ENCODE measurements at regions not wholly inside any gene's neighbourhood (a gene's known extent, or its start where the extent isn't known, plus 50 kb on each side); places are given as distances from the start of the nearest gene placed in this dataset.
"Not testable (repeated sequence)": the region's sequence is repeated elsewhere in the genome, so short reads cannot be mapped to it uniquely, and the experiment has no call there.

GRCh38 chr4:149187726-149188125, 627.9 kb downstream of the IQCM start:
- Histone ChIP-seq H3K9me3 (ENCODE audit: control insufficient read depth in 2 of 2, insufficient read depth in 1 of 2, low read depth in 1 of 2, low read length in 1 of 2) (no peaks in the 10 kb centered on the region), H3K27me3 (ENCODE audit: control insufficient read depth in 3 of 3, insufficient read depth in 3 of 3, low read length in 3 of 3) (no peaks in the 10 kb centered on the region), H3K36me3 (ENCODE audit: control insufficient read depth in 3 of 3, insufficient read depth in 2 of 3, low read depth in 1 of 3, low read length in 3 of 3) (no peaks in the 10 kb centered on the region), H3K4me1 (ENCODE audit: control insufficient read depth in 3 of 3, insufficient read depth in 2 of 3, low read depth in 1 of 3, low read length in 2 of 3) (no peaks in the 10 kb centered on the region), H3K4me3 (ENCODE audit: low read depth in 1 of 3, low read length in 3 of 3) (no peak overlapping the region), H3K27ac (ENCODE audit: low read depth in 1 of 3, low read length in 2 of 3) (no peak overlapping the region)
- DNase-seq (no peak), FAIRE-seq (no peak)

GRCh38 chr4:149183638-149184037, 632.0 kb downstream of the IQCM start:
- no peaks in the 10 kb centered on the region for H3K27me3 ChIP-seq (ENCODE audit: control insufficient read depth in 3 of 3, insufficient read depth in 3 of 3, low read length in 3 of 3)
- H3K4me3 ChIP-seq (ENCODE audit: low read depth in 1 of 3, low read length in 3 of 3): no peak overlapping the region
- H3K27ac ChIP-seq (ENCODE audit: low read depth in 1 of 3, low read length in 2 of 3): no peak overlapping the region
- no peaks in the 10 kb centered on the region for H3K4me1 ChIP-seq (ENCODE audit: control insufficient read depth in 3 of 3, insufficient read depth in 2 of 3, low read depth in 1 of 3, low read length in 2 of 3)
- no peaks in the 10 kb centered on the region for H3K36me3 ChIP-seq (ENCODE audit: control insufficient read depth in 3 of 3, insufficient read depth in 2 of 3, low read depth in 1 of 3, low read length in 3 of 3)
- H3K9me3 ChIP-seq (ENCODE audit: control insufficient read depth in 2 of 2, insufficient read depth in 1 of 2, low read depth in 1 of 2, low read length in 1 of 2): no peaks in the 10 kb centered on the region
- FAIRE-seq (no peak), DNase-seq (no peak)
- 91 to 95% (median 91%) methylated on average over 1 of the region's 1 CpG for WGBS, 3 donors

GRCh38 chr4:149181459-149181858, 634.2 kb downstream of the IQCM start:
- not testable (repeated sequence) for H3K4me3 ChIP-seq (ENCODE audit: low read depth in 1 of 3, low read length in 3 of 3); FAIRE-seq; H3K27me3 ChIP-seq (ENCODE audit: control insufficient read depth in 3 of 3, insufficient read depth in 3 of 3, low read length in 3 of 3); H3K27ac ChIP-seq (ENCODE audit: low read depth in 1 of 3, low read length in 2 of 3); H3K4me1 ChIP-seq (ENCODE audit: control insufficient read depth in 3 of 3, insufficient read depth in 2 of 3, low read depth in 1 of 3, low read length in 2 of 3); DNase-seq; H3K36me3 ChIP-seq (ENCODE audit: control insufficient read depth in 3 of 3, insufficient read depth in 2 of 3, low read depth in 1 of 3, low read length in 3 of 3); H3K9me3 ChIP-seq (ENCODE audit: control insufficient read depth in 2 of 2, insufficient read depth in 1 of 2, low read depth in 1 of 2, low read length in 1 of 2)
- WGBS, 3 donors: 77 to 84% (median 78%) methylated on average over 2 of the region's 2 CpGs

GRCh38 chr4:149176039-149176438, 639.6 kb downstream of the IQCM start:
- H3K27me3 ChIP-seq (ENCODE audit: control insufficient read depth in 3 of 3, insufficient read depth in 3 of 3, low read length in 3 of 3): peaks cover 0 to 2% (median 0%) of the 10 kb centered on the region in 3 donors
- no peak overlapping the region for H3K4me3 ChIP-seq (ENCODE audit: low read depth in 1 of 3, low read length in 3 of 3)
- WGBS, 3 donors: 25 to 38% (median 26%) methylated on average over 5 of the region's 5 CpGs
- no peak overlapping the region for H3K27ac ChIP-seq (ENCODE audit: low read depth in 1 of 3, low read length in 2 of 3)
- no peaks in the 10 kb centered on the region for H3K36me3 ChIP-seq (ENCODE audit: control insufficient read depth in 3 of 3, insufficient read depth in 2 of 3, low read depth in 1 of 3, low read length in 3 of 3)
- H3K4me1 ChIP-seq (ENCODE audit: control insufficient read depth in 3 of 3, insufficient read depth in 2 of 3, low read depth in 1 of 3, low read length in 2 of 3): no peaks in the 10 kb centered on the region
- peak in 1 of 2 donors; percentile 5 for DNase-seq
- peaks cover 0 to 7% of the 10 kb centered on the region in 2 donors for H3K9me3 ChIP-seq (ENCODE audit: control insufficient read depth in 2 of 2, insufficient read depth in 1 of 2, low read depth in 1 of 2, low read length in 1 of 2)
- no peak for FAIRE-seq

GRCh38 chr4:149175549-149175948, 640.1 kb downstream of the IQCM start:
- DNase-seq (no peak), FAIRE-seq (no peak)
- Histone ChIP-seq H3K36me3 (ENCODE audit: control insufficient read depth in 3 of 3, insufficient read depth in 2 of 3, low read depth in 1 of 3, low read length in 3 of 3) (no peaks in the 10 kb centered on the region), H3K4me3 (ENCODE audit: low read depth in 1 of 3, low read length in 3 of 3) (no peak overlapping the region), H3K4me1 (ENCODE audit: control insufficient read depth in 3 of 3, insufficient read depth in 2 of 3, low read depth in 1 of 3, low read length in 2 of 3) (no peaks in the 10 kb centered on the region), H3K27me3 (ENCODE audit: control insufficient read depth in 3 of 3, insufficient read depth in 3 of 3, low read length in 3 of 3) (peaks cover 0 to 2% (median 0%) of the 10 kb centered on the region in 3 donors), H3K9me3 (ENCODE audit: control insufficient read depth in 2 of 2, insufficient read depth in 1 of 2, low read depth in 1 of 2, low read length in 1 of 2) (peaks cover 0 to 7% of the 10 kb centered on the region in 2 donors), H3K27ac (ENCODE audit: low read depth in 1 of 3, low read length in 2 of 3) (no peak overlapping the region)
- 69 to 79% (median 75%) methylated on average over 5 of the region's 5 CpGs for WGBS, 3 donors

- no peak overlapping the region for H3K27ac ChIP-seq (ENCODE audit: low read depth in 1 of 3, low read length in 2 of 3)
- peaks cover 0 to 2% (median 0%) of the 10 kb centered on the region in 3 donors for H3K27me3 ChIP-seq (ENCODE audit: control insufficient read depth in 3 of 3, insufficient read depth in 3 of 3, low read length in 3 of 3)
- H3K36me3 ChIP-seq (ENCODE audit: control insufficient read depth in 3 of 3, insufficient read depth in 2 of 3, low read depth in 1 of 3, low read length in 3 of 3): no peaks in the 10 kb centered on the region
- peaks cover 0 to 7% of the 10 kb centered on the region in 2 donors for H3K9me3 ChIP-seq (ENCODE audit: control insufficient read depth in 2 of 2, insufficient read depth in 1 of 2, low read depth in 1 of 2, low read length in 1 of 2)
- no peaks in the 10 kb centered on the region for H3K4me1 ChIP-seq (ENCODE audit: control insufficient read depth in 3 of 3, insufficient read depth in 2 of 3, low read depth in 1 of 3, low read length in 2 of 3)
- no peak overlapping the region for H3K4me3 ChIP-seq (ENCODE audit: low read depth in 1 of 3, low read length in 3 of 3)
- DNase-seq: no peak
- FAIRE-seq: no peak
- 85 to 93% (median 89%) methylated on average over 6 of the region's 6 CpGs for WGBS, 3 donors
Observed at GRCh38 chr4:149173241-149174013, 642.2 kb downstream of the IQCM start.

GRCh38 chr4:149168645-149169044, 647.0 kb downstream of the IQCM start:
- H3K36me3 ChIP-seq (ENCODE audit: control insufficient read depth in 3 of 3, insufficient read depth in 2 of 3, low read depth in 1 of 3, low read length in 3 of 3): no peaks in the 10 kb centered on the region
- H3K27ac ChIP-seq (ENCODE audit: low read depth in 1 of 3, low read length in 2 of 3): no peak overlapping the region
- FAIRE-seq (no peak), DNase-seq (no peak)
- no peaks in the 10 kb centered on the region for H3K27me3 ChIP-seq (ENCODE audit: control insufficient read depth in 3 of 3, insufficient read depth in 3 of 3, low read length in 3 of 3)
- no peaks in the 10 kb centered on the region for H3K4me1 ChIP-seq (ENCODE audit: control insufficient read depth in 3 of 3, insufficient read depth in 2 of 3, low read depth in 1 of 3, low read length in 2 of 3)
- H3K4me3 ChIP-seq (ENCODE audit: low read depth in 1 of 3, low read length in 3 of 3): no peak overlapping the region
- no peaks in the 10 kb centered on the region for H3K9me3 ChIP-seq (ENCODE audit: control insufficient read depth in 2 of 2, insufficient read depth in 1 of 2, low read depth in 1 of 2, low read length in 1 of 2)
- WGBS, 3 donors: 87 to 94% (median 91%) methylated on average over 2 of the region's 2 CpGs

GRCh38 chr4:149166876-149167275, 648.8 kb downstream of the IQCM start:
- 91% methylated on average over 2 of the region's 2 CpGs for WGBS, 3 donors
- DNase-seq: no peak
- Histone ChIP-seq H3K9me3 (ENCODE audit: control insufficient read depth in 2 of 2, insufficient read depth in 1 of 2, low read depth in 1 of 2, low read length in 1 of 2) (no peaks in the 10 kb centered on the region), H3K27ac (ENCODE audit: low read depth in 1 of 3, low read length in 2 of 3) (no peak overlapping the region), H3K27me3 (ENCODE audit: control insufficient read depth in 3 of 3, insufficient read depth in 3 of 3, low read length in 3 of 3) (no peaks in the 10 kb centered on the region), H3K4me1 (ENCODE audit: control insufficient read depth in 3 of 3, insufficient read depth in 2 of 3, low read depth in 1 of 3, low read length in 2 of 3) (no peaks in the 10 kb centered on the region), H3K36me3 (ENCODE audit: control insufficient read depth in 3 of 3, insufficient read depth in 2 of 3, low read depth in 1 of 3, low read length in 3 of 3) (no peaks in the 10 kb centered on the region), H3K4me3 (ENCODE audit: low read depth in 1 of 3, low read length in 3 of 3) (no peak overlapping the region)
- no peak for FAIRE-seq

GRCh38 chr4:149166365-149166764, 649.3 kb downstream of the IQCM start:
- Histone ChIP-seq H3K27me3 (ENCODE audit: control insufficient read depth in 3 of 3, insufficient read depth in 3 of 3, low read length in 3 of 3) (no peaks in the 10 kb centered on the region), H3K36me3 (ENCODE audit: control insufficient read depth in 3 of 3, insufficient read depth in 2 of 3, low read depth in 1 of 3, low read length in 3 of 3) (no peaks in the 10 kb centered on the region), H3K27ac (ENCODE audit: low read depth in 1 of 3, low read length in 2 of 3) (no peak overlapping the region), H3K4me3 (ENCODE audit: low read depth in 1 of 3, low read length in 3 of 3) (no peak overlapping the region), H3K9me3 (ENCODE audit: control insufficient read depth in 2 of 2, insufficient read depth in 1 of 2, low read depth in 1 of 2, low read length in 1 of 2) (no peaks in the 10 kb centered on the region), H3K4me1 (ENCODE audit: control insufficient read depth in 3 of 3, insufficient read depth in 2 of 3, low read depth in 1 of 3, low read length in 2 of 3) (no peaks in the 10 kb centered on the region)
- no peak for DNase-seq
- no peak for FAIRE-seq
- 63 to 74% (median 65%) methylated on average over 1 of the region's 1 CpG for WGBS, 3 donors
